RPMI7951 (cell line): ENCODE measurements at regions not wholly inside any gene's neighbourhood (a gene's known extent, or its start where the extent isn't known, plus 50 kb on each side); places are given as distances from the start of the nearest gene placed in this dataset.

Source experiments
- DNase-seq: peaks from one replicate; pipeline ENCODE4 v3.0.0-alpha.2; 2012; ENCODE audit warnings: low read depth

GRCh38 chr9:119003882-119004617, 365.2 kb downstream of the BRINP1 start:
- no peak for DNase-seq

- peak; percentile 91 for DNase-seq
Measured at GRCh38 chr9:119004618-119004990, 364.6 kb downstream of the BRINP1 start.

DNA sequence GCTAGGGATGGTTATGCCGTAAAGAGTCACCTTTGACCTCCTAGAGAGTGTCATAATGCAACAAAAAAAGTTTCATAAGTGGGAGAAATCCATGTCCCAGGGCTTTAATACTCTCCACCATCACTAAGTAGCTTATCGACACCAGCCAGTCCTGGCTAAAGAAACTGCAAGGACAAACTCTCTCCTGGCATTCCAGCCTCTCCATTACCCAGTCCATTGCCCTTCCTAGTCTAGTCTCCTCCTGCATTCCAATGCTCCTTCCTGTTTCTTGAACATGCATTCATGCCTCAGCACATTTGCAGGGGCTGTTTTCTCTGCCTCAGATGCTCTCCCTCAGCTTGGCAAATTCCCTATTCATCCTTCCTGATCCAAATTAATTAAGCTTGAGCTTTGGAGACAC, 364.1 kb downstream of the BRINP1 start:
- DNase-seq = peak; percentile 45

GRCh38 chr9:119009249-119009648, 360.0 kb downstream of the BRINP1 start:
- peak; percentile 74 for DNase-seq

- DNase-seq = peak; percentile 31
Measured at GRCh38 chr9:119020284-119020683, 349.0 kb downstream of the BRINP1 start.

DNA sequence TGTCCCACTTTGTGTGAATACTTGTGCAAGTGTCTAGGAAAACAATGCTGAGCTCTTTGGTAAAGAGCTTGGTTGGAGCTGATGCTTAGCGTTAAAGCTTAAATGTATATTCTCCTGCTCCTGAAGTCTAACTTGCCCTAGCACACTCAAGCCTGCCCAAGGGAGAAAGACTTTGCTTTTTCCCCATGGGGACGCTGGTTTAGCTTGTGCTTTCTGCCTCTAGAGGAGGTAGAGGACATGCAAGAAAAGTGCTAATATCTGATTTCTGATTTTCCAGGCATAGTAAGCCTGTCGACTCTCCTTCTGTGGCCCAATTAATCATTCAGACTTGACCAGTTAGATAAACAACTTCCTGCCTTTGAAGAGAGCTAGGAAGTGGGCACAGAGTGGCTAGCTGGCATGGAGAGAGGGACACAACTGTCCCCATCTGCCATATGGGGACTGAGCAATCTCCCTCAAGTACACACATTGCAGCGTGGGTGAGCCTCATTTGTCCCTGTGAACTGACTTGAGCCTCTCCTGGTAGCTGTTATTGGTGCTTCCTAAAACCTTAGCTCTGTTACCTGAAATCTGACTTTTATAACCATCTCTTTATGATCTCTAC, 348.4 kb downstream of the BRINP1 start:
- DNase-seq = no peak

GRCh38 chr9:119026120-119026519, 343.1 kb downstream of the BRINP1 start:
- peak; percentile 89 for DNase-seq

- no peak for DNase-seq
Measured at GRCh38 chr9:119027901-119028699, 341.1 kb downstream of the BRINP1 start.

DNA sequence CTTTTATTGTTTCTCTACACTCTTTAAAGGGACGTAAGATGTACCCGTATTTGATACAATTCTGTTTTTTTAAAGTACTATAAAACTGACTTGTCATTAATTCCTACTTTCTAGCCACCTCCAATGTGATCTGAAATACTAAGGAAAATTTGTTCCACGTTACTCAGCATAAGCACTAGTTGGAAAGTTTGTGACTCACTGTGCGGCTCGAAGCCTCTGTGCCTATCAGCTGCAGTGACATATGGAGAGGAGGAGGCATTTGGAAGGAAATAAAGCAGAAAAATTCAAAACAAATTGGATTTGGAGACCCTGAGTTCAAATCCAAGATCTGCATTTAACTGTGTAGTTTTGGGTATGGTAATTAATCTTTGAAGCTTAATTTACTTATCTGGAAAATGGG, 339.3 kb downstream of the BRINP1 start:
- no peak for DNase-seq

- no peak for DNase-seq
Measured at GRCh38 chr9:119033596-119033995, 335.6 kb downstream of the BRINP1 start.

- DNase-seq = no peak
Measured at GRCh38 chr9:119036969-119037368, 332.3 kb downstream of the BRINP1 start.

GRCh38 chr9:119043996-119044395, 325.2 kb downstream of the BRINP1 start:
- no peak for DNase-seq

GRCh38 chr9:119044806-119045205, 324.4 kb downstream of the BRINP1 start:
- peak; percentile 16 for DNase-seq

GRCh38 chr9:119047513-119048307, 321.5 kb downstream of the BRINP1 start:
- no peak for DNase-seq

GRCh38 chr9:119050281-119050680, 319.0 kb downstream of the BRINP1 start:
- DNase-seq = no peak

GRCh38 chr9:119052339-119053030, 316.8 kb downstream of the BRINP1 start:
- peak; percentile 24 for DNase-seq

DNA sequence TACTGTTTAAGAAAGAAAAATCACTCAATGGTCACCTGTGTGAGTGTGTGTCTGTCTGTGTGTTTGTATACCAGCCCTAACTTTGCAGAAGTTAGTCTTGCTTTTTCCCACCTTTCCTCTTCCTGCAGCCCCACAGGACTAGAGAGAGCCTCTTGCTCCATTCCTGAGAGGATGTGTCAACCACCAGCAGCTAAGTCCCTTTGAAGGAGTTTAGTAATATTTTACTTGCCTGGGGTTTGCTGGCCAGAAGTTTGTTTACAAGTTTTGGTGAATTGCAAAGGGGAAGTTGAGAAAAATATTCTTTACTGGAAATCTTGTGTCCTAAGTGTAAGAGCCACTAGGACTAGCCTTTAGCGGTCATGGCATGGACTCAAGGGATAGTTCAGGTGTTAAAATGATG, 316.2 kb downstream of the BRINP1 start:
- no peak for DNase-seq

DNA sequence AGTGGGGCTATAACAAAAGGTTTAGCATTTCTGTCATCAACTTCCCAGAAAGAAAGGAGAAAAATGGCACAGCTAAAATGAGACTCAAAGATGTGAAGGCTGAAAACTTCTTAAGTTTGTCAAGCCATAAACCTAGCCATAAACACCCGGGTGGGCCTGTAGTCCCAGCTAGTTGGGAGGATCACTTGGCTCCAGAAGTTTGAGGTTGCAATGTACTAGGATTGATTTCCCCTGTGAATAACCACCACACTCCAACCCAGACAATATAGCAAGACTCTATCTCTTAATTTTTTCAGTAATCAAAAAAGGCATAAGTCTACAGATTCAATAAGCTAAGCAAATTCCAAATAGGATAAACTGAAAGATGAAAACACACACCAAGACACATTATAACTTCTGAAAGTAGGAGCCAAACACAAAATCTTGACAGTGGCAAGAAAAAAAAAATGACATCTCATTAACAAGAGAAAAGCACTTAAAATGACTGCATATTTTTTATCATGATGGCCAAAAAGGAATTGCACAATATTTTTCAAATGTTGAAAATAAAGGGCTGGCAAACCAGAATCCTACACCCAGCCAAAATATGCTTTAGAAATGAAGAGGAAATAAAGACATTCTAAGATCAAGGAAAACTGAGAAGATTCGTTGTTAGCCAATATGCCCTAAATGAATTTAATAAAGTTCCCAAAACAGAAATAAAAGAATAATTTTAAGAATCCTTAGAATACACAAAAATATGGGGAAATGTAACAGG, 308.4 kb downstream of the BRINP1 start:
- no peak for DNase-seq

DNA sequence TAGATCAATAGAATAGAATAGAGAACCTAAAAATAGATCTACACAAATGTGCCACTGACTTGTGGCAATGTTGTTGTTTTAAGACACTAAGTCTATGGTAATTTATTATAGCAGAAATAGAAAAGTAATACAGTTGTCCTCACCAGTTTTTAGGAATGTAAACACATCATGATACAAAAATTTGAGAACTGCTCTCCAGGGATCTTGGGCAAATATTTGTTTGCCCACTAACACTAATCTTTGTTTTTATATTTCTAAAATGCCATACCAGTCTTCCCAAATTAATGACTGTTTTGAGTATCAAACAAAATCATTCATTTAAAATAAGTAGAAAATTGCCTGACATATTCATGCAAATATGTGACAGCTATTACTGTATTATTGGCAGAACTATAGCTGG, 297.6 kb downstream of the BRINP1 start:
- DNase-seq = no peak

GRCh38 chr9:119074017-119074416, 295.2 kb downstream of the BRINP1 start:
- no peak for DNase-seq

DNA sequence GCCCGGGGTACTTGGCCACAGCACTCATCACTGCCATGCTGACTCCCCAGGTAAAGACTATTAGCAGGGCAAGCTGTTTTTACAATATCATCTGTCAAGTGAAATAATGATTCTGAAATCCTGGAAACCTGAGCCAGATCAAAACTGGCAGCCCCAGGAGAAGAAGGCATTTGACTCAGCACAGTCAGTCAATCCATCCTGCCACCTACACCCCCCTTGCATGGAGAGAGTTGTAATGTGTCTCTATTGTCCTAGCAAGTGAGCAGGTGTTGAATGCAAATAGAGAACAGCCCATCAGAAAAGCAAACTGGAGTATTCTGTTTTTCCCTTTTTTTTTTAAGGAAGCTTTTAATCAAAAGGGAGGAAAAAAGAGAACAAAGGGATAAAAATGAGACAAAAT, 291.2 kb downstream of the BRINP1 start:
- no peak for DNase-seq
